Type B pancreatic cell (in vitro differentiated cells): ENCODE measurements at regions not wholly inside any gene's neighbourhood (a gene's known extent, or its start where the extent isn't known, plus 50 kb on each side); places are given as distances from the start of the nearest gene placed in this dataset.

Source experiments
- DNase-seq: peaks from one replicate; pipeline ENCODE4 v3.0.0; 2021; ENCODE audit warnings: mixed read lengths; ENCODE audit not compliant: unreplicated experiment; ENCODE audit errors: extremely low spot score
- H3K27ac Mint-ChIP-seq: 2 replicates; pipeline ENCODE4 v1.8.0; 2021; ENCODE audit warnings: mild to moderate bottlenecking, mixed read lengths
- H3K27me3 Mint-ChIP-seq: 2 replicates; pipeline ENCODE4 v1.8.0; 2021; ENCODE audit warnings: mixed read lengths
- H3K36me3 Mint-ChIP-seq: 2 replicates; pipeline ENCODE4 v1.8.0; 2021; ENCODE audit warnings: mixed read lengths
- H3K4me1 Mint-ChIP-seq: one replicate; pipeline ENCODE4 v1.8.0; 2021; ENCODE audit warnings: mixed read lengths; ENCODE audit not compliant: unreplicated experiment
- H3K4me3 Mint-ChIP-seq: 2 replicates; pipeline ENCODE4 v1.8.0; 2021; ENCODE audit warnings: mild to moderate bottlenecking, mixed read lengths
- H3K9me3 Mint-ChIP-seq: 2 replicates; pipeline ENCODE4 v1.8.0; 2021; ENCODE audit warnings: mixed read lengths
- CTCF ChIP-seq: fragments of 200-600 bp; sonication (generic); conservative IDR thresholded peaks from 2 replicates; pipeline ENCODE4 v1.5.0; 2021; ENCODE audit warnings: antibody characterized with exemption, mild to moderate bottlenecking

GRCh38 chr5:25160891-25161290 lies 516.1 kb upstream of the CDH10 start:
- H3K27ac Mint-ChIP-seq: no peak overlapping the region
- no peak for TF ChIP-seq CTCF
- no peak for DNase-seq
- no peaks in the 10 kb centered on the region for H3K27me3 Mint-ChIP-seq
- no peak overlapping the region for H3K4me3 Mint-ChIP-seq
- peaks cover 7% of the 10 kb centered on the region for H3K4me1 Mint-ChIP-seq
- peaks cover 5% of the 10 kb centered on the region for H3K9me3 Mint-ChIP-seq
- no peaks in the 10 kb centered on the region for H3K36me3 Mint-ChIP-seq

- no peak for DNase-seq
- Mint-ChIP-seq H3K27me3 (no peaks in the 10 kb centered on the region), H3K4me1 (no peaks in the 10 kb centered on the region), H3K27ac (no peak overlapping the region), H3K36me3 (no peaks in the 10 kb centered on the region), H3K4me3 (no peak overlapping the region), H3K9me3 (no peaks in the 10 kb centered on the region)
- TF ChIP-seq CTCF: no peak
Measured at GRCh38 chr5:25150819-25151218, 506.0 kb upstream of the CDH10 start.

GRCh38 chr5:25128606-25129005 lies 483.8 kb upstream of the CDH10 start:
- no peak for DNase-seq
- H3K27me3 Mint-ChIP-seq: no peaks in the 10 kb centered on the region
- TF ChIP-seq CTCF: no peak

GRCh38 chr5:25119650-25120049 lies 474.9 kb upstream of the CDH10 start:
- no peaks in the 10 kb centered on the region for H3K4me1 Mint-ChIP-seq
- DNase-seq: no peak
- no peaks in the 10 kb centered on the region for H3K36me3 Mint-ChIP-seq
- no peaks in the 10 kb centered on the region for H3K27me3 Mint-ChIP-seq
- no peaks in the 10 kb centered on the region for H3K9me3 Mint-ChIP-seq
- TF ChIP-seq CTCF: peak; percentile 72
- no peak overlapping the region for H3K4me3 Mint-ChIP-seq
- H3K27ac Mint-ChIP-seq: no peak overlapping the region

More at GRCh38 chr5:25128606-25129005, 483.8 kb upstream of the CDH10 start:
- Mint-ChIP-seq H3K27ac (no peak overlapping the region), H3K36me3 (no peaks in the 10 kb centered on the region), H3K4me3 (no peak overlapping the region), H3K4me1 (no peaks in the 10 kb centered on the region), H3K9me3 (no peaks in the 10 kb centered on the region)

- no peak for TF ChIP-seq CTCF
- Mint-ChIP-seq H3K27me3 (no peaks in the 10 kb centered on the region), H3K4me3 (no peak overlapping the region), H3K9me3 (no peaks in the 10 kb centered on the region), H3K4me1 (no peaks in the 10 kb centered on the region), H3K36me3 (no peaks in the 10 kb centered on the region), H3K27ac (no peak overlapping the region)
- DNase-seq: no peak
Measured at GRCh38 chr5:25107853-25108252, 463.1 kb upstream of the CDH10 start.

GRCh38 chr5:25099538-25099937 lies 454.8 kb upstream of the CDH10 start:
- Mint-ChIP-seq H3K4me3 (no peak overlapping the region), H3K27ac (no peak overlapping the region), H3K9me3 (no peaks in the 10 kb centered on the region), H3K36me3 (no peaks in the 10 kb centered on the region), H3K4me1 (no peaks in the 10 kb centered on the region), H3K27me3 (no peaks in the 10 kb centered on the region)
- TF ChIP-seq CTCF: no peak
- no peak for DNase-seq
